K562 (cell line): ENCODE measurements at regions not wholly inside any gene's neighbourhood (a gene's known extent, or its start where the extent isn't known, plus 50 kb on each side); places are given as distances from the start of the nearest gene placed in this dataset.

Source experiments
- ATAC-seq: fragments of 200-7000 bp; cut with Tn5 transposase; 3 replicates; pipeline ENCODE4 v1.9.1; 2020; ENCODE audit warnings: moderate library complexity
- BruUV-seq: library from RNA; stranded (reverse); fragments of 400-500 nt; replicated peaks from 2 replicates; lab custom pipeline; 2021; lab: Mats Ljungman, UMichigan
- CTCF ChIA-PET: fragments of 300-600 bp; formaldehyde crosslinking; extraction: SDS; loops from one replicate; lab custom pipeline; 2021; ENCODE audit warnings: low intra/inter-chr PET ratio; lab: Yijun Ruan, JAX
- POLR2A ChIA-PET: fragments of 300-600, 350-650 bp; sonication (Branson Sonifier 250); formaldehyde crosslinking; extraction: SDS; loops from one replicate; lab custom pipeline; 2021; ENCODE audit warnings: antibody characterized with exemption, inconsistent platforms; lab: Yijun Ruan, JAX
- DNase-seq, 4 experiments: peaks; one replicate each; pipeline versions ENCODE4 v3.0.0 to v3.0.0-alpha.2; 2011 to 2018; ENCODE audit warnings: low spot score in 3 of 4, mixed read lengths in 3 of 4; ENCODE audit errors: extremely low read depth in 1 of 4
- FAIRE-seq: peaks from 2 replicates; lab custom pipeline; 2011; peaks lifted over from hg19 to GRCh38; lab: Jason Lieb, UNC
- H2AFZ ChIP-seq: 2 replicates; pipeline ENCODE4 v1.6.0; 2011; ENCODE audit warnings: low read depth, low read length, control low read depth, inconsistent platforms
- H3K27ac ChIP-seq: fragments of 200-600 bp; 3 replicates; pipeline ENCODE4 v1.8.0; 2011; ENCODE audit warnings: low read depth, mild to moderate bottlenecking, control low read depth, inconsistent platforms, low read length, moderate library complexity, mixed read lengths; ENCODE audit errors: extremely low read depth
- H3K27me3 ChIP-seq, 2 experiments: fragments of 300-600 bp in 1 of 2; 2 replicates in 1 of 2; 3 replicates in 1 of 2; pipeline versions ENCODE4 v1.6.0 to v1.8.0; 2011; ENCODE audit warnings: inconsistent platforms in 2 of 2, low read length in 2 of 2, mild to moderate bottlenecking in 1 of 2, mixed read lengths in 1 of 2, moderate library complexity in 1 of 2; ENCODE audit not compliant: control insufficient read depth in 2 of 2, insufficient read depth in 2 of 2
- H3K36me3 ChIP-seq: fragments of 300-600 bp; 3 replicates; pipeline ENCODE4 v1.8.0; 2011; ENCODE audit warnings: mild to moderate bottlenecking, low read length, inconsistent platforms; ENCODE audit not compliant: control insufficient read depth, insufficient read depth
- H3K4me1 ChIP-seq, 2 experiments: fragments of 200-600 bp in 1 of 2; replicated peaks in 1 of 2; 2 replicates in 1 of 2; 3 replicates in 1 of 2; pipeline versions ENCODE4 v1.5.1 to v1.8.0; 2011; ENCODE audit warnings: inconsistent platforms in 2 of 2, low read length in 2 of 2, mild to moderate bottlenecking in 1 of 2, mixed read lengths in 1 of 2, moderate library complexity in 1 of 2; ENCODE audit not compliant: control insufficient read depth in 2 of 2, insufficient read depth in 2 of 2
- H3K4me2 ChIP-seq: 2 replicates; pipeline ENCODE4 v1.6.1; 2011; ENCODE audit warnings: low read length, control low read depth, inconsistent platforms, mixed read lengths; ENCODE audit not compliant: insufficient read depth
- H3K4me3 ChIP-seq: fragments of 200-600 bp; sonication (generic), shearing (Covaris generic); 2 replicates; pipeline ENCODE4 v1.5.1; 2016; ENCODE audit warnings: control low read depth, inconsistent platforms
- H3K79me2 ChIP-seq: fragments of 200-600 bp; 3 replicates; pipeline ENCODE4 v1.8.0; 2011; ENCODE audit warnings: low read length, inconsistent platforms; ENCODE audit not compliant: control insufficient read depth, insufficient read depth
- H3K9ac ChIP-seq, 2 experiments: 2 replicates each; pipeline versions ENCODE4 v1.6.0 to v1.6.1; 2011; ENCODE audit warnings: low read depth in 2 of 2, low read length in 2 of 2, control low read depth in 1 of 2, inconsistent platforms in 1 of 2, mild to moderate bottlenecking in 1 of 2, mixed read lengths in 1 of 2; ENCODE audit not compliant: insufficient read depth in 1 of 2
- H3K9me1 ChIP-seq: one replicate; pipeline ENCODE4 v1.6.0; 2011; ENCODE audit warnings: inconsistent platforms, mild to moderate bottlenecking, low read length, moderate library complexity; ENCODE audit not compliant: control insufficient read depth, insufficient read depth
- H3K9me3 ChIP-seq: replicated peaks from 2 replicates; pipeline ENCODE4 v1.5.1; 2011; ENCODE audit warnings: low read depth, low read length, inconsistent platforms; ENCODE audit not compliant: control insufficient read depth, insufficient read depth
- H4K20me1 ChIP-seq: replicated peaks from 2 replicates; pipeline ENCODE4 v1.6.1; 2011; ENCODE audit warnings: low read length, inconsistent platforms, mixed read lengths; ENCODE audit not compliant: control insufficient read depth, insufficient read depth
- BACH1 ChIP-seq: fragments of 200-800 bp; sonication (Bioruptor generic); IDR thresholded peaks from 2 replicates; pipeline ENCODE4 v1.6.1; 2016; ENCODE audit warnings: missing genetic modification characterization, missing compliant biosample characterization
- BDP1 ChIP-seq: IDR thresholded peaks from 3 replicates; pipeline ENCODE4 v1.6.1; 2011; ENCODE audit not compliant: insufficient read length, insufficient read depth
- CHAMP1 ChIP-seq: fragments of 450-650 bp; IDR thresholded peaks from 2 replicates; pipeline ENCODE4 v1.6.1; 2016; ENCODE audit warnings: mild to moderate bottlenecking
- CREB1 ChIP-seq, 2 experiments: sonication (generic) in 1 of 2; formaldehyde crosslinking in 1 of 2; IDR thresholded peaks; 2 replicates each; pipeline versions ENCODE4 v1.6.1 to v1.8.0; 2012 to 2022; ENCODE audit warnings: inconsistent platforms in 1 of 2, mild to moderate bottlenecking in 1 of 2, missing genetic modification reagents in 1 of 2, moderate library complexity in 1 of 2
- EP300 ChIP-seq: IDR thresholded peaks from 2 replicates; pipeline ENCODE4 v1.6.1; 2012; ENCODE audit warnings: low read length, improper control_type of control experiment
- FOXK1 ChIP-seq: sonication (generic); formaldehyde crosslinking; IDR thresholded peaks from 2 replicates; pipeline ENCODE4 v1.8.0; 2022; ENCODE audit warnings: missing genetic modification reagents, mild to moderate bottlenecking, borderline replicate concordance
- MAFK ChIP-seq: IDR thresholded peaks from 2 replicates; pipeline ENCODE4 v1.6.1; 2011; ENCODE audit warnings: low read length, improper control_type of control experiment
- NEUROD1 ChIP-seq: fragments of 150-350 bp; IDR thresholded peaks from 2 replicates; pipeline ENCODE4 v1.6.1; 2014; ENCODE audit warnings: borderline replicate concordance, low read length, low read depth; ENCODE audit not compliant: partially characterized antibody
- NR3C1 ChIP-seq: sonication (generic); formaldehyde crosslinking; IDR thresholded peaks from 2 replicates; pipeline ENCODE4 v1.8.1; 2022; ENCODE audit warnings: missing genetic modification reagents
- POLR3G ChIP-seq: IDR thresholded peaks from 2 replicates; pipeline ENCODE4 v1.6.1; 2011; ENCODE audit not compliant: insufficient read length, insufficient replicate concordance; ENCODE audit errors: extremely low read depth
- RFX1 ChIP-seq: fragments of 450-650 bp; IDR thresholded peaks from 2 replicates; pipeline ENCODE4 v1.6.1; 2016; ENCODE audit warnings: mild to moderate bottlenecking, moderate library complexity
- SETDB1 ChIP-seq: IDR thresholded peaks from one replicate; pipeline ENCODE4 v1.6.1; 2012; ENCODE audit warnings: low read length, control low read depth, inconsistent platforms
- ZNF274 ChIP-seq: IDR thresholded peaks from 2 replicates; pipeline ENCODE4 v1.6.1; 2011; ENCODE audit warnings: low read depth, mild to moderate bottlenecking, low read length, moderate library complexity, borderline replicate concordance
- ZNF586 ChIP-seq: fragments of 450-650 bp; formaldehyde crosslinking; conservative IDR thresholded peaks from 2 replicates; pipeline ENCODE4 v1.4.0; 2020; ENCODE audit warnings: mild to moderate bottlenecking, moderate library complexity
- ZNF707 ChIP-seq: fragments of 250-450 bp; sonication (Bioruptor Pico); conservative IDR thresholded peaks from 2 replicates; pipeline ENCODE4 v1.8.0; 2022; ENCODE audit warnings: inconsistent platforms, mild to moderate bottlenecking, moderate library complexity
- WGBS: fragments of 100-300 bp; shearing (Covaris generic); methylation state at CpG from one replicate; pipeline ENCODE4 v1.1.6; 2016; ENCODE audit warnings: low coverage, mixed read lengths; ENCODE audit not compliant: insufficient coverage; ENCODE audit errors: missing lambda C conversion rate; 5-methylcytosine and 5-hydroxymethylcytosine counted together
- in situ Hi-C: fragments of 300-500 bp; cut with MboI; formaldehyde crosslinking; loops from 4 replicates; pipeline ENCODE4 v1.15.0; 2018; ENCODE audit warnings: inconsistent platforms, mixed read lengths
- intact Hi-C: fragments of 100-400 bp; cut with micrococcal nuclease; formaldehyde crosslinking; loops from 2 replicates; pipeline ENCODE4 v1.14.2; 2022
- TF ChIP-seq, protein P1 (sequence below): fragments of 450-650 bp; IDR thresholded peaks from one replicate; pipeline ENCODE4 v1.6.1; 2018; ENCODE audit warnings: mild to moderate bottlenecking, moderate library complexity; ENCODE audit not compliant: partially characterized antibody
- TF ChIP-seq, protein P2 (sequence below): fragments of 450-650 bp; IDR thresholded peaks from 2 replicates; pipeline ENCODE4 v1.6.1; 2016; ENCODE audit warnings: missing biosample characterization, missing genetic modification characterization

GRCh38 chr1:185529673-185530072, 204.5 kb upstream of the HMCN1 start:
- no peak overlapping the region for H3K9ac ChIP-seq
- no peaks in the 10 kb centered on the region for H3K27me3 ChIP-seq
- POLR2A ChIA-PET, result no interaction called here
- H2AFZ ChIP-seq, result no peak overlapping the region
- H3K27ac ChIP-seq, result no peak overlapping the region
- no peaks in the 10 kb centered on the region for H4K20me1 ChIP-seq
- H3K9me1 ChIP-seq, result no peaks in the 10 kb centered on the region
- H3K4me2 ChIP-seq, result no peak overlapping the region
- H3K79me2 ChIP-seq, result no peaks in the 10 kb centered on the region
- no peak overlapping the region for H3K4me3 ChIP-seq
- no TSS peak for BruUV-seq
- WGBS, result 17% methylated on average over 3 of the region's 3 CpGs
- DNase-seq (no peak), FAIRE-seq (no peak), ATAC-seq (0 out of 3 replicates have a peak, but pooled peaks have one; percentile 20)
- intact Hi-C loops (no loop called here), in situ Hi-C loops (no loop called here)
- CTCF ChIA-PET, result no interaction called here
- H3K4me1 ChIP-seq, result peaks cover 0 to 27% of the 10 kb centered on the region in 2 experiments; a peak in 3 of 5 replicates
- no peaks in the 10 kb centered on the region for H3K9me3 ChIP-seq
- no peaks in the 10 kb centered on the region; the same call in 2 of the 3 replicates for H3K36me3 ChIP-seq
- TF ChIP-seq CREB1 (IDR thresholded peaks at IDR 0.05), result no peak
- TF ChIP-seq CREB1 (CRISPR knock-in tag; IDR thresholded peaks at IDR 0.05), result no peak
- TF ChIP-seq POLR3G, result no peak
- TF ChIP-seq CHAMP1, result no peak
- TF ChIP-seq EP300, result no peak
- TF ChIP-seq BDP1, result no peak
- no peak for TF ChIP-seq ZNF707 (CRISPR knock-in tag)
- TF ChIP-seq, protein P1, sequence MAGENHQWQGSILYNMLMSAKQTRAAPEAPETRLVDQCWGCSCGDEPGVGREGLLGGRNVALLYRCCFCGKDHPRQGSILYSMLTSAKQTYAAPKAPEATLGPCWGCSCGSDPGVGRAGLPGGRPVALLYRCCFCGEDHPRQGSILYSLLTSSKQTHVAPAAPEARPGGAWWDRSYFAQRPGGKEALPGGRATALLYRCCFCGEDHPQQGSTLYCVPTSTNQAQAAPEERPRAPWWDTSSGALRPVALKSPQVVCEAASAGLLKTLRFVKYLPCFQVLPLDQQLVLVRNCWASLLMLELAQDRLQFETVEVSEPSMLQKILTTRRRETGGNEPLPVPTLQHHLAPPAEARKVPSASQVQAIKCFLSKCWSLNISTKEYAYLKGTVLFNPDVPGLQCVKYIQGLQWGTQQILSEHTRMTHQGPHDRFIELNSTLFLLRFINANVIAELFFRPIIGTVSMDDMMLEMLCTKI, result no peak
- no peak for TF ChIP-seq ZNF274
- TF ChIP-seq NEUROD1, result no peak
- no peak for TF ChIP-seq MAFK
- no peak for TF ChIP-seq RFX1
- TF ChIP-seq SETDB1, result no peak
- TF ChIP-seq FOXK1 (CRISPR knock-in tag), result no peak
- TF ChIP-seq, protein P2, sequence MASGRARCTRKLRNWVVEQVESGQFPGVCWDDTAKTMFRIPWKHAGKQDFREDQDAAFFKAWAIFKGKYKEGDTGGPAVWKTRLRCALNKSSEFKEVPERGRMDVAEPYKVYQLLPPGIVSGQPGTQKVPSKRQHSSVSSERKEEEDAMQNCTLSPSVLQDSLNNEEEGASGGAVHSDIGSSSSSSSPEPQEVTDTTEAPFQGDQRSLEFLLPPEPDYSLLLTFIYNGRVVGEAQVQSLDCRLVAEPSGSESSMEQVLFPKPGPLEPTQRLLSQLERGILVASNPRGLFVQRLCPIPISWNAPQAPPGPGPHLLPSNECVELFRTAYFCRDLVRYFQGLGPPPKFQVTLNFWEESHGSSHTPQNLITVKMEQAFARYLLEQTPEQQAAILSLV (tag), result no peak
- TF ChIP-seq NR3C1 (CRISPR knock-in tag), result no peak
- no peak for TF ChIP-seq ZNF586 (CRISPR knock-in tag)
- TF ChIP-seq BACH1 (tag), result no peak
